ENCODE measurements at regions not wholly inside any gene's neighbourhood (a gene's known extent, or its start where the extent isn't known, plus 50 kb on each side); places are given as distances from the start of the nearest gene placed in this dataset.

DNA sequence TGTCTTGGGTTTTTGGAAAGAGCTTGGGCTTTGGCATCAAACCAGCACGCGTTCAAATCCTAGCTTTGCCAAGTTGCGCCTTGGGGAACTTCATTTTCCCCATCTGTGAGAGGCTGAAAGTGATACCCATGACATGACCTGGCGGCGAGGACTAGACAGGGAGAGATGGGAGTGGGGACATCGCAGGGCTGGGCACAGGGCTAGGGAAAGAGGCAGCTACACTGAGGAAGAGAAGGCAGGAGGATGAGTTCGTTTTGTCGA, 202.9 kb downstream of the IRF8 start:
- no peaks in the 10 kb centered on the region for H3K9me3 ChIP-seq
- H3K27ac ChIP-seq: no peak overlapping the region

DNA sequence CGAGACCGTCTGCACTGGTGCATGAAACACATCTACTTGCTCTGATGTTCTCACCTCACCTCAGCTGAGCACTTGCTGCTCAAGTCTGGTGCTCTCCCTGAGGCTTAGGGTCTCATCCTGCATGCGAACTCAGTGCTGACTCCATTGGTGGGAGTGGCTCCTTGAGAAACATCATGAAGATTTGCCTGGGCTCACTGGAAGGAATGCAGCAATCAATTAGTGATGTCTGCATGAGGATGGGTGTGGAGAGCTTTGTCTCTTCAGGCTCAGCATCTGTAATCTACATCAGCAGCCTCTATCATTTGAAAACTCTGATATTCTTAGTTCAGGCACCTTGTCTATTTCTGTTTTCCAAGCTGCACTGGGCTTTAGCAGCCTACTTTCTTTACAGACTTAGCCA, 204.4 kb downstream of the IRF8 start:
- WGBS (ENCODE audit: insufficient coverage, low coverage, low lambda C conversion rate, missing lambda C conversion rate): 80% methylated on average over 1 of the region's 3 CpGs
- ATAC-seq (no peak), DNase-seq (no peak)
- H3K27me3 ChIP-seq: no peaks in the 10 kb centered on the region
- no peaks in the 10 kb centered on the region for H3K9me3 ChIP-seq
- intact Hi-C loops (cut with DNase I): no loop called here
- H3K4me3 ChIP-seq: no peak overlapping the region
- no peak overlapping the region for H3K27ac ChIP-seq
- no peaks in the 10 kb centered on the region for H3K4me1 ChIP-seq
- no peak for TF ChIP-seq CTCF (IDR thresholded peaks at IDR 0.05)
- TF ChIP-seq POLR2A (IDR thresholded peaks at IDR 0.05): no peak
- H3K36me3 ChIP-seq: no peaks in the 10 kb centered on the region

More for the DNA sequence above, 202.9 kb downstream of the IRF8 start:
- no peaks in the 10 kb centered on the region for H3K36me3 ChIP-seq
- no peak for TF ChIP-seq POLR2A (IDR thresholded peaks at IDR 0.05)
- 72% methylated on average over 8 of the region's 8 CpGs for WGBS (ENCODE audit: insufficient coverage, low coverage, low lambda C conversion rate, missing lambda C conversion rate)
- no peaks in the 10 kb centered on the region for H3K27me3 ChIP-seq
- no peaks in the 10 kb centered on the region for H3K4me1 ChIP-seq
- no peak for DNase-seq
- ATAC-seq: no peak
- intact Hi-C loops (cut with DNase I): no loop called here
- no peak overlapping the region for H3K4me3 ChIP-seq

DNA sequence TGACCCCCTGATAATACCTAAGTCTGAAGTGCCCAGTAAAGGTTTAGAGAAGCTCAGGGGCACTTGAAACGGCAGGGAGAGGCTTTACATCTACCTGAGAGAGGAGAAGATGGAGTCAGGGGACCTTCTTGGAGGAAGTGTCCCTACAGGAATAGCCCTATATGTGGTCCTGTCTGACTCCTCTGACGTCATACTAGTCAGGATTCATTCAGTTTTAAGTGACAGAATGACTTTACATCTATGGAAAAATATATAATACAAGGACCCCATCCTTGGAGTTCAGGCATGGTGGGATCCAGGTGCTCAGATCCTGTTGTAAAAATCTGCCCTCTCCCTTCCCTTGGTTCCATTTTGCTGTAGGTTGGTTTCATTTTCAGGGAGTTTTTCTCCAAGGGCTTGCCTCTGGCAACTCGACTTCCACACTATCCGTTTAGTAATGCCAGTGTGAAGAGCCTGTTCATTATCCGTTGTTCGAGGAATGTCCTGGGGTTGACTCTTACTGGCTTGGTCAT, 205.6 kb downstream of the IRF8 start:
- WGBS (ENCODE audit: insufficient coverage, low coverage, low lambda C conversion rate, missing lambda C conversion rate): 74% methylated on average over 5 of the region's 6 CpGs
- DNase-seq: no peak
- intact Hi-C loops (cut with DNase I): no loop called here

DNA sequence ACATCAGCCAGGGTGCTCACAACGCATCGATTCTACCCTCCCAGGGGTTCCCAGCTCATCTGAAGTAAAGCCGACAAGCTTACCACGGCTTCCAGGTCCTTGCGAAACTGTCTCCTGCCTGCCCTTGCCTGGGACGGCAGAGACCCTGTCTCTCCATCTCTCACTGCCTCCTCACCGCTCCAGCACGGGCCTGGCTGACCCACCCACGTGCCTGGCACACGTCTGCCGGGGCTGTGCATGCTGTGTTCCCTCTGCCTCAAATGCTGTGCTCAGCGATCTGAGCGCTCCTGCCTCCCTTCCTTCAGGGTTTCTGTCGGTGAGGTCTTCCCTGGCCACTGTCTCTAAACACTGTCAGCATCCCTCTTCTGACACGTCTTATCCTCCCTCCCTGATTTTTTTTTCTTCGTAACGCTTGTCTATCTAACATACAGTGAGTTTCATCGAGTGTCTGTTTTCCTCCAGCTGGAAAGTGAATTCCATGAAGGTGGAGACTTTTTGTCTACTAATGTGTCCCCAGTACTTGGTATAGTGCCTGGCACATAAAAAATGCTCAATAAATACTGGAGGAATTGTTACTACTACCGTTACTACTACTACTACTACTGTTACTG, 208.4 kb downstream of the IRF8 start:
- no peak for TF ChIP-seq POLR2A (IDR thresholded peaks at IDR 0.05)
- no peak for TF ChIP-seq CTCF (IDR thresholded peaks at IDR 0.05)
- Histone ChIP-seq H3K4me3 (no peak overlapping the region), H3K9me3 (no peaks in the 10 kb centered on the region), H3K27me3 (no peaks in the 10 kb centered on the region), H3K27ac (no peak overlapping the region), H3K36me3 (no peaks in the 10 kb centered on the region), H3K4me1 (no peaks in the 10 kb centered on the region)
- intact Hi-C loops (cut with DNase I): no loop called here
- WGBS (ENCODE audit: insufficient coverage, low coverage, low lambda C conversion rate, missing lambda C conversion rate): 49% methylated on average over 16 of the region's 19 CpGs
- no peak for DNase-seq
- no peak for ATAC-seq

More for the DNA sequence above, 205.6 kb downstream of the IRF8 start:
- Histone ChIP-seq H3K27me3 (no peaks in the 10 kb centered on the region), H3K9me3 (no peaks in the 10 kb centered on the region), H3K27ac (no peak overlapping the region), H3K4me1 (no peaks in the 10 kb centered on the region), H3K4me3 (no peak overlapping the region), H3K36me3 (no peaks in the 10 kb centered on the region)
- no peak for ATAC-seq
- TF ChIP-seq CTCF (IDR thresholded peaks at IDR 0.05) (no peak), POLR2A (IDR thresholded peaks at IDR 0.05) (no peak)

DNA sequence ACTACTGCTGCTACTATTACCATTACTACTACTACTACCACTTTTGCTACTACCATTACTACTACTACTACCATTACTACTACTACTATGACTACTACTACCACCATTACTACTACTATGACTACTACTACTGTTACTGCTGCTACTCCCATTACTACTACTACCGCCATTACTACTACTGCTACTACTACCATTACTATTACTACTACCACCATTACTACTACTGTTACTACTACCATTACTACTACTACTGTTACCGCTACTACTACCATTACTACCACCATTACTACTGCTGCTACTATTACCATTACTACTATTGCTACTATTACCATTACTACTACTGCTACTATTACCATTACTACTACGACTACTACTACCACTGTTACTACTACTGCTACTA, 209.1 kb downstream of the IRF8 start:
- H3K4me3 ChIP-seq: no peak overlapping the region
- no peak for DNase-seq
- H3K27me3 ChIP-seq: no peaks in the 10 kb centered on the region
- WGBS (ENCODE audit: insufficient coverage, low coverage, low lambda C conversion rate, missing lambda C conversion rate): 90% methylated on average over 2 of the region's 3 CpGs
- no peaks in the 10 kb centered on the region for H3K9me3 ChIP-seq
- intact Hi-C loops (cut with DNase I): no loop called here
- H3K36me3 ChIP-seq: no peaks in the 10 kb centered on the region
- TF ChIP-seq CTCF (IDR thresholded peaks at IDR 0.05): no peak
- TF ChIP-seq POLR2A (IDR thresholded peaks at IDR 0.05): no peak
- ATAC-seq: no peak
- H3K4me1 ChIP-seq: no peaks in the 10 kb centered on the region
- H3K27ac ChIP-seq: no peak overlapping the region
